GM12892 (cell line): ENCODE measurements at regions not wholly inside any gene's neighbourhood (a gene's known extent, or its start where the extent isn't known, plus 50 kb on each side); places are given as distances from the start of the nearest gene placed in this dataset.
"Not testable (repeated sequence)": the region's sequence is repeated elsewhere in the genome, so short reads cannot be mapped to it uniquely, and the experiment has no call there.

ENCODE experiments used
- DNase-seq: peaks from one replicate; pipeline ENCODE4 v3.0.0; 2011; ENCODE audit not compliant: insufficient read length
- FAIRE-seq: peaks from 2 replicates; lab custom pipeline; 2011; peaks lifted over from hg19 to GRCh38; lab: Jason Lieb, UNC

DNA sequence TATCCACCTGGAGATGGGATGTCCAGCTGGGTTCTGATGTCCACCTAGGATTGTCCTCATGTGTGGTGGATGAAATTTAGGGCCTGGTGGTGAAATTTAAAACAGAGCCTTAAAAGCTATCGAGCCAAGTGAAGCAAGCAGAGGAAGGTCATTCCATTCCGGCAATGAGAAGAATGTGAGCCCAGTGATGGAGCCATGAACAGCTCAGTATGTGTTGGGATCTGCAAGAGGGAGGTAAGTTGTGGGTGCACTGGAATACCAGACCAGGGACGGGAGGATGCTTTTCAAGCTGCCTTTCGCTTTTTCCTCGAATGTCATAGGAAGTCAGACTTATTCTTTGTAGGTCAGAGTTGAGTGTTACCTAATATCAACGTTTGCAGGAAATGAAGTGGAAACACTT lies 80.6 kb upstream of the THOC3 start:
- DNase-seq, FAIRE-seq: not testable (repeated sequence)

DNA sequence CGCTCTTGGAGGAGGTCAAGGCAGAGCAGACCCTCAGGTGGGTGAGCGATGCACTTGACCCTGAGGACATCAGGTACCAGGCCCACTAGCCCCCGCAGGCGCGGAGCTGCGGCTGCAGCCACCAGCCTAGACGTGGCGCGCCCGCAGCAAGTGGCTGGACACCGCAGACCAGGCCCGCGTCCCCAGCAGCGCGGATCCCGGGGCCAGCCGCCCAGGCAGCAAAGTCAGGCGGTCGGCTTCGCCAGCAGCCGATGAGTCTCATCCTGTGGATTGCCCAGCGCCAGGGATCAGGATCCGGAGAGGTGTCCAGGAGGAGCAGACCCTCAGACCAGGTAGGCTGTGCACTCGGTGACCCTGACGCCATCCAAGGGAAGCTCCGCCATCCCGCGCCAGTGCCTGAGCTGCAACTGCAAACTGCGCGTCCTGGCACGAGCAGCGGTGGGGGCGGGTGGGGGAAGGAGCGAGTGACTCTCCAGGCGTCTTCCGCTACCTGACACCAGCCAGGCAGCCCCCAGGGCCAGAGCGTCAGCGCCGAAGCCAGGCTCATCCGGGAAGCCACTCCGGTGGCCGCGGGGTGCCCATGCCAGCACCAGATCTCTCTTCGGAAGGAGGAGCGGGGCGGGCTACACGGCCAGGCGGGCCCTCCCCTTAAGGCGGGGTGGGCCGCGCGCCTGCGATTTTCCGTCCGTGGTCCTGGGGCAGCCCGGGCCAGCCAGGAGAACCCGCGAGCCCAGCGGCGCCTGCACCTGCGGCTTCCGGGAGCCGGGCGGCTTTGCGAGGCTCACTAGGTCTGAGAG lies 92.6 kb upstream of the THOC3 start:
- FAIRE-seq, DNase-seq: not testable (repeated sequence)

DNA sequence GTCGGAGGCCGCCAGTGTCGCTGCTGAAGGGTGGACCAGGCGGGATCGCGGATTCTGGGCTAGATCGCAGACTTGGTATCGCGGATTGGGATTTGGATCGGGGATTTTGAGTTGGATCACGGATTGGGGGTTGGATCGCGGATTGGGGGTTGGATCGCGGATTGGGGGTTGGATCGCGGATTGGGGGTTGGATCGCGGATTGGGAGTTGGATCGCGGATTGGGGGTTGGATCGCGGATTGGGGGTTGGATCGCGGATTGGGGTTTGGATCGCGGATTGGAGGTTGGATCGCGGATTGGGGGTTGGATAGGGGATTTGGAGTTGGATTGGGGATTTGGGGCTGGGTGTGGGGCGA lies 93.1 kb upstream of the THOC3 start:
- FAIRE-seq: not testable (repeated sequence)

DNA sequence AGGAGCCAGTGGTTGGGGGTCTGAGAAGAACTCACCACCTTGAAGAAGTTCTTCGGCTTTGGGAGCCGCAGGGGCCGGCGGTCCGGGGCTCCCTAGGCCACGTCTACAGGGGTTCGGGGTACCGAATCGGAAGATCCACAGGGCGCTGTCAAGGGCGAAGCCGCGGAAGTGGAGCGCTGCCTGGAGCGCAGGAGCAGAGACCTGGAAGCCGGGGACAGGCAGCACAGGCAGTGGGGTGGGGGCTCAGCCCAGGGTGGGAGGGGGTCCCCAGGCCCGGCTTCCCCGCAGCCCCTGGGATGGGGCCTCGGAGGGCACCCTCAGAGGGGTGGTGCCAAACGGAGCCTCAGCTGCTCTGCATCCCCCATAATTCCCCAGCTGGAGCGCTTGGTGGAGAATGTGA lies 93.5 kb upstream of the THOC3 start:
- not testable (repeated sequence) for FAIRE-seq, DNase-seq

More for the DNA sequence above, 93.1 kb upstream of the THOC3 start:
- DNase-seq: not testable (repeated sequence)

DNA sequence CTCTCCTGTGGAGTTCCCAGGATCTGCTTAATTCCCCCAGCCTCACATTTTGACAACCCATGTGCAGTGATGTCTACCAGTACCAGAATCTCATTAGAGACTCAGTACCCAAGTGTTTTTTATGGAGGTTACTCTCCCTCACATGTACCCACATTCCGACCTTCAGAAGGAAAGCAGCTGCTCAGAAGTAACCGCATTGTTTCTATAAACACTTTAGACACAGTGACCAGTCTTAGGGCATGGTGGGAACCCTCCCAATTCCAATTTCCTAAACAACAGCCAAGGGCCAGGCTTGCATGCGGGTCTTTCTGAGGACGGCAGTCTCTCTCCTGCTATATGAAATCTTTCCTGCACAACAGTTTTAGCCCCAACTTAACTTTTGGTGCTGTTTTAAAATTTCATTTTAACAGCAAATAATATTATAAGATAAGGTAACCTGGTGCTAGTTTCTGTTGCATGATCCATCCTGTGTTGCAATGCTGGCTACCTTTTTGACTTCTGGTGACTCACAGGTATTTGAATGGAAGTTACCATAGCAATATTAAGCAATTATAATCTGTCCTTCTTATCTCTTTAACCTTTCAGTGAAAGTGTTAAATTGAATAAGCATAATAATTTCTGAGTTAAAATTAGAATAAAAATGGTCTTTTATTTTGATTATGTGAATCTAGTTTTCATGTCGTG lies 98.3 kb upstream of the THOC3 start:
- not testable (repeated sequence) for FAIRE-seq, DNase-seq

DNA sequence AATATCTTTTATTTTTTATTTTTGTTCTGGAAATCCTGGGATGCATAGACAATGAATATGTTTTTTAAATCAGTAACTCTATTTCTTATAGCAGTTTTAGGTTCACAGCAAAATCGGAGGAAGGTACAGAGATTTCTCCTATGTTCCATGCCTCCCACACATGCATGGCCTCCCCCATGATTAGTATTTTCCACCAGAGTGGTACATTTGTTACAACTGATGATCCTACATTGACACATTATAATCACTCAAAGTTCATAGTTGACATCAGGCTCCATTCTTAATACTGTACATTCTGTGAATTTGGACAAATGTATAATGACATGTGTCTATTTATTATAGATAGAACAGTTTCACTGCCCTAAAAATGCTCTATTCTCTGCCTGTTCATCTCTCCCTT lies 99.0 kb upstream of the THOC3 start:
- not testable (repeated sequence) for FAIRE-seq, DNase-seq

DNA sequence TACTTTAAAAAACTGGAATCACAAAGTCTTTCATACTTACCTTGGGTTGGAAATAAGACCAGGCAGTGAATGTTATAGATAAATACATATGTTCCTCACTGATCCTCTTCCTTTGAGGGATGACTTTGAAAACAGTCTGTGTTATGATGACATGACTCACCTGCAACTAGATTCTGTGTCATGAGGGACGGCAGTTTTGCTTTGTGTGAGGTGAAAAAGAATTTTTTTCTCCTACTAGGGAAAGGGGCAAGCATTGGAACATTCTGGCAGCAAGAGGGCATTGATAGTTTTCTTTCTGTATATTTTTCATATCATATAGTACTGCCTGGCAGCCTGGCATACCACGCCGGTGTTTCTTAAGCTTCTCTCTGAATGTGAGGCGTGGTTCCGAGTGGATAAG lies 99.8 kb upstream of the THOC3 start:
- DNase-seq, FAIRE-seq: not testable (repeated sequence)

DNA sequence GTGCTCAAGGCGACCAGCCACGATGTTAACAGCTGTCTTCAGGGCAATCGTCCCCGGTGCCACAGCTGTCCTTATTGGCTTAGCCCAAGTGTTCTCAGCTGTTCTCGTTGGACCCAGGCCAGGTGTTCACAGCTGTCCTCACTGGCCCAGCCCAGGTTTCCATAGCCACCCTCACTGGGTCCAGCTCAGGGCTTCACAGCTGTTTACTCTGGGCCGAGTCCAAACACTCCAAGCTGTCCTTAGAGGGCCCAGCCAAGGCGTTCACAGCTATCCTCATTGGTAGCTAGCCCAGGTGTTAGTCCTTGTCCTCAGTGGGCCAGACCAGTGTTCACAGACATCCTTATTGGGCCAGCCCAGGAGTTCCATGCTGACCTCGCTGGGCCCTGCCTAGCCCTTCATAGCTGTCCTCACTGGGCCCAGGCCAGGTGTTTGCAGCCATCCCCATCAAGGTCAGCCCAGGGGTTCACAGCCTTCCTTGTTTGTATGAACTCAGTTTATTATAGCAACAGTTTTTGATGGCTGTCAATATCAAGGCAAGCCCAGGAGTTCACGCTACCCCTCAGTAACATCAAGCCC lies 106.0 kb upstream of the THOC3 start:
- FAIRE-seq, DNase-seq: not testable (repeated sequence)

DNA sequence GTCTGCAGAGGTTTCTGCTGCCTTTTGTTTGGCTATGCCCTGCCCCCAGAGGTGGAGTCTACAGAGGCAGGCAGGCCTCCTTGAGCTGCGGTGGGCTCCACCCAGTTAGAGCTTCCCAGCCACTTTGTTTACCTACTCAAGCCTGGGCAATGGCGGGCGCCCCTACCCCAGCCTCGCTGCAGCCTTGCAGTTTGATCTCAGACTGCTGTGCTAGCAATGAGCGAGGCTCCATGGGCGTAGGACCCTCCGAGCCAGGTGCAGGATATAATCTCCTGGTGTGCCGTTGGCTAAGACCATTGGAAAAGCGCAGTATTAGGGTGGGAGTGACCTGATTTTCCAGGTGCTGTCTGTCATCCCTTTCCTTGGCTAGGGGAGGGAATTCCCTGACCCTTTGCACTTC lies 115.6 kb upstream of the THOC3 start:
- FAIRE-seq, DNase-seq: not testable (repeated sequence)

DNA sequence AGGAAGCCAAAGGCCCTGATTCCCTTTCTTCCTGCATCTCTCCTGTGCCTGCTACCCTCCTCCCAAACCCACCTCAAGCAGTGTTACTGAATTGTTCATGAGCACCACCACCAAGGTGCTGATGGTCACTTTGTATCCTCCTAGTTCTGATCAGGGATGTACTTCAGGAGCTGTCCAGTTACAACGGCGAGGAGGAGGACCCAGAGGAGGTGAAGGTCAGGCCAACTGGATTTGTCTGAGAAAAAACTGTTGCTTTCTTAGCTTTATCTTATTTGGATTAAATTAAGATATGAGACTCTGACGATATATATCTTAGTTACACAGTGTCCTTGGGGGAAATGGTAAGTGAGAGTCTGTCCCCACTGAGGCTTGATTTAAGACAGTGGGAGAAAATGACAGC lies 135.0 kb upstream of the THOC3 start:
- not testable (repeated sequence) for DNase-seq, FAIRE-seq

DNA sequence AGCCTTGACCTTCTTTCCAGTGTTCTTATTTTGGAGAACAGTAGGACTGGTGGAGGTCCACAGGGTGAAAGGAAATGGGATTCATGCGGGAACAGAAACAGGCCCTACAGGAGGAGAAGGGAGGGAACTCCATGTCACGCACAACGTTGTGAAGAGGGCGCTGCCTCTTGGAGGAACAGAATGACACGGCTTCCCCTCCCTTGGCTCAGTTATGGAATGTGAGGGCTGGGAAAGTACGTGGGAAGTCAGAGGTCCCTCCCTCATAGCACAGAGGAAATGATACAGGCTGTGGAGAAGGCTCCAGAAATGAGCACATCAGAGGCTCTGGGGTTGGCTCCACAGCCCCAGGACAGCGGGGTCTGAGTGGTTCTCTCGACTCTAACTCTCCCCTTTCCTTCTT lies 125.3 kb upstream of the SIMC1 start:
- not testable (repeated sequence) for DNase-seq, FAIRE-seq

DNA sequence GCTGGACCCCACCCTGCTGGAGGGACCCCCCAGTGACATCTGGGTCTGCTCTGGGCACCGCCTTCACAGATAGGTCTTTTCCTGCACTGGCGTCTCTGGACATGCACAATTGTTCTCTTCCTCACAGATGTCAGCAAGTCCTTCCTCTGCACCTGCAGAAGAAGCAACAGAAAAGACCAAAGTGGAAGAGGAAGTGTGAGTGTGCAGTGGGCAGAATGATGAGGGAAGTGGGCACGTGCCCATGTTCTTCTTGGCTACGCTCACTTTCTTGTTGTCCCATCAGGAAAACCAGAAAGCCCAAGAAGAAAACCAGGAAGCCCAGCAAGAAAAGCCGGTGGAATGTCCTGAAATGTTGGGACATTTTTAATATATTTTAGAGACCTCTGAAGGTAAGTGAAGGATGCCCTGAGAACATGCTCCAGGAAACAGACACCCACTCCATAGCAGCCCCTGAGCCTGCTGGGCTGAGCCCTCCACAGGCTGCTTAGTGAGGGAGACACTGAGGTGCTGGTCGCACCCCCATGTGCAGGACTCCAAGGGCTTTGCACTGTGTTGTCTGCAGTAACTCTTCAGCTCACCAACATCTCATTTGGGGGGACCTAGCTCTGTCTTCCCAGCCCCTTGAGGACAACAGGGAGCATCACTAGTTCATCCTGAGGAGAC lies 124.4 kb upstream of the SIMC1 start:
- DNase-seq, FAIRE-seq: not testable (repeated sequence)

DNA sequence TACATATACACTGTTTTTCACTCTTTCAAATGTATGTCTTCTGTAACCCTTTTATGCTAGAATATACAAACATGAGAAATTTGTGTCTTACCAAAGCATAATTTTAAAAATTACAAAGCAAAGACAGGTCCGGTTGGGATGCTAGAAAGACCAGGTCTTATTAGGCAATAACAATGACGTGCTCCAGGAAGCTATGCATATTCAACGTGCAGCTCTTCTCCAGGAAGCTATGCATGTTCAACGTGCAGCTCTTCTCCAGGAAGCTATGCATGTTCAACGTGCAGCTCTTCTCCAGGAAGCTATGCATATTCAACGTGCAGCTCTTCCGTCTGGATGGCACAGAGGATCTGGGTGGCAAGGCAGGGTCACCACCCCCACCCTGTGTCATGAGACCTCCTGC lies 123.4 kb upstream of the SIMC1 start:
- FAIRE-seq, DNase-seq: not testable (repeated sequence)

DNA sequence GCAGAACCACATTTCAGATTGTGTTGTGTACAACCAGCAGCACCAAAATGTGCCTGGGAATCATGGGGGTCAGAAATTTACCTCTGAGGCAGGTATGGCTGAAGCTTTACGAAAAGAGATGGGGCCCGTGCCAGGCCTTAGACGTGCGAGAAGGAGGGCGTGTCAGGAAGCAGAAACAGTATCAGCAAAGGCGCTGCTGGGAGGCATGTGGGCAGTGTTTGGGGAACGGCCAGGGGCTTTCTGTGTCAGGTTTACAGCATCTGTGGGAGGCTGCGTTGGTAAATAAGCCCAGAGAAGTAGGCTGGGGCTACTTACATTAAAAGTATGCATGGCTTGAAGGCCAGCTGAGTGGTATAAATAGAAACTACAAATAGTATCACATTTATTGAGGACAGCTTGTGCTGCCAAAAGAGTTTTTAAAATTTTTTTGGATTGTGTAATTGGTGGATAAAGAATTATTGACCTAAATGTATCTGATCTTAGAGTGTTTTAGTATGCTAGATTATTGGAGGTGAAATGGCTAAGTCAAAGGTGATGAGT lies 120.5 kb upstream of the SIMC1 start:
- DNase-seq, FAIRE-seq: not testable (repeated sequence)

DNA sequence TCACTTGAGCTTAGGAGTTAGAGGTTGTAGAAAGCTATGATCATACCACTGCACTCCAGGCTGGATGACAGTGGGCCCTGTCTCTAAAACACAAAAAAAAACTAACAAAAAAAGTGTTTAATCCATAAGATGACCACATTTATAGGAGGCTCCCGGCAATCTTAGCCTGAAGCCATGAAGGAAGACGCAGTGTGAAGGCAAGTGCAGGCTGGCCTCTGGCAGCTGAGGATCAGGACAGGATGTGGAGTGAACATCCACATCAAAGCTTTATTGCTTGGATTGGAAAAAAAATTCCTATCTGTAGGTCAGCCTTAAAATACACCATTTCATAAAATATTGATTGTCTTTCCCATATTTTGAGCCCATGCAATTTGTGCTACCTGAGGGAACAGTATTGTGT lies 115.9 kb upstream of the SIMC1 start:
- not testable (repeated sequence) for FAIRE-seq

DNA sequence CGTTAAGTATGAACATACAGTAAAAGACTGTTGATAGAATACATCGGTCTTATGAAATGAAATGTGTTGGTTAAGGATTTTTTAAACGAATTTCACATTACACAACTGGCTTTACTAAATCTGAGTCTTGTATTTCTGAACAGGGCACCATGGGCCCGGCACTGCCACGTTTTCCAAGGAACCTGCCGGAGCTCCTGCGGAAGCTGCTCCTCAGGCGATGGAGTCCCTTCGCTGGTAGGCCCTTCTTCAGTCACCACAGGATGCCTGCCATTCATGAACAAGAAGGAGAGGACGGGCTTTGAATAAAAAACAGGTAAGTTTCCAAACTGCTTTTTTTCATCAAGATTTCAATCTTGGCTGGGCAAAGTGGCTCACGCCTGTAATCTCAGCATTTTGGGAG lies 114.1 kb upstream of the SIMC1 start:
- FAIRE-seq, DNase-seq: not testable (repeated sequence)

More for the DNA sequence above, 115.9 kb upstream of the SIMC1 start:
- not testable (repeated sequence) for DNase-seq
